ENCODE measurements at regions not wholly inside any gene's neighbourhood (a gene's known extent, or its start where the extent isn't known, plus 50 kb on each side); places are given as distances from the start of the nearest gene placed in this dataset.
"Not testable (repeated sequence)": the region's sequence is repeated elsewhere in the genome, so short reads cannot be mapped to it uniquely, and the experiment has no call there.

DNA sequence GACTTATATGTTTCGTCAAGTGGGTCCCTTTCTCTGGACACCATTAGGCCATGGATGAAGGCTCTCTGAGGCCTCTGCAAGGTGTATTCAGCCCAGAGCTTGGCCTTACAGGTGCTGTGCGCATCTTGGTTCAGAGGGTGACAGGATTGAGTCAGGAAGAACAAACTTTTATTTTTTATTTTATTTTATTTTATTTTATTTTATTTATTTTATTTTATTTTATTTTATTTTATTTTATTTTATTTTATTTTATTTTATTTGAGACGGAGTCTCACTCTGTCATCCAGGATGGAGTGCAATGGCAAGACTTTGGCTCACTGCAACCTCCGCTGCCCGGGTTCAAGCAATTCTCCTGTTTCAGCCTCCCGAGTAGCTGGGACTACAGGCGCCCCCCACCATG, 370.4 kb upstream of the CLNK start:
- H2AK5ac ChIP-seq (ENCODE audit: low read depth, low read length); H4K20me1 ChIP-seq (replicated peaks in 1 of 2; ENCODE audit: control insufficient read depth in 1 of 2, insufficient read depth in 2 of 2, low read length in 2 of 2); H3K56ac ChIP-seq (replicated peaks; ENCODE audit: insufficient read length, low read depth, low read length); H3K18ac ChIP-seq (ENCODE audit: extremely low read depth, low read length); H4K5ac ChIP-seq (ENCODE audit: insufficient read length, low read depth, low read length); H4K8ac ChIP-seq (ENCODE audit: extremely low read depth, insufficient read depth, low read length); H3K9ac ChIP-seq (replicated peaks in 1 of 4; ENCODE audit: extremely low read depth in 1 of 4, low read depth in 3 of 4, low read length in 3 of 4); H3K27ac ChIP-seq (ENCODE audit: low read depth, low read length); H2AFZ ChIP-seq (ENCODE audit: low read length); H3K79me2 ChIP-seq (ENCODE audit: control insufficient read depth in 1 of 2, insufficient read depth in 2 of 2, low read length in 2 of 2); H3K4me3 ChIP-seq (ENCODE audit: extremely low read depth in 1 of 4, insufficient read depth in 2 of 4, low read depth in 3 of 4, low read length in 4 of 4); H2BK120ac ChIP-seq (replicated peaks; ENCODE audit: low read depth, low read length); H3K23ac ChIP-seq (ENCODE audit: insufficient read length); FAIRE-seq; POLR2A ChIA-PET (ENCODE audit: partially characterized antibody); H3K79me1 ChIP-seq (ENCODE audit: low read depth, low read length); H3K23me2 ChIP-seq (ENCODE audit: low read depth, low read length); H2BK12ac ChIP-seq (ENCODE audit: low read depth, low read length); H3K14ac ChIP-seq (ENCODE audit: insufficient read length); H2BK15ac ChIP-seq (ENCODE audit: low read length); H2BK20ac ChIP-seq (ENCODE audit: low read length); H4K91ac ChIP-seq (replicated peaks; ENCODE audit: insufficient read length, low read length); H2BK5ac ChIP-seq (ENCODE audit: low read depth, low read length); H3K36me3 ChIP-seq (ENCODE audit: control insufficient read depth in 2 of 4, insufficient read depth in 4 of 4, low read length in 3 of 4); H3K4me1 ChIP-seq (replicated peaks in 1 of 4; ENCODE audit: control insufficient read depth in 3 of 4, insufficient read depth in 4 of 4, low read length in 3 of 4); H3K27me3 ChIP-seq (replicated peaks in 1 of 4; ENCODE audit: control insufficient read depth in 3 of 4, extremely low read depth in 1 of 4, insufficient read depth in 3 of 4, low read length in 3 of 4); H3K4me2 ChIP-seq (ENCODE audit: insufficient read depth in 1 of 2, low read depth in 2 of 2, low read length in 2 of 2); H3K4ac ChIP-seq (replicated peaks; ENCODE audit: insufficient read length, low read depth, low read length); DNase-seq (ENCODE audit: low read depth in 1 of 2, low spot score in 2 of 2); H3K9me3 ChIP-seq (ENCODE audit: insufficient read depth in 2 of 2, low read depth in 1 of 2, low read length in 1 of 2): not testable (repeated sequence)
- CTCF ChIA-PET (ENCODE audit: partially characterized antibody) = interaction anchor here (0.6 kb wide), 2 partner anchors 448 to 1377 kb away, joined by 3 read pairs; no protein-coding TSS in a partner anchor
- WGBS, 2 experiments (ENCODE audit: extremely low coverage in 1 of 2, insufficient coverage in 1 of 2, insufficient read length in 1 of 2, insufficient replicate concordance in 2 of 2, low coverage in 1 of 2, low lambda C conversion rate in 2 of 2, missing lambda C conversion rate in 1 of 2) = 92% methylated on average over 7 of the region's 7 CpGs; no CpG with 5 or more reads in 1 of the 2 experiments

Measured in H1 (cell line).